ENCODE measurements at regions not wholly inside any gene's neighbourhood (a gene's known extent, or its start where the extent isn't known, plus 50 kb on each side); places are given as distances from the start of the nearest gene placed in this dataset.

- TF ChIP-seq FOXK2 (IDR thresholded peaks at IDR 0.05) (no peak), ZNF384 (IDR thresholded peaks at IDR 0.05) (no peak), SP1 (IDR thresholded peaks at IDR 0.05) (no peak), SUZ12 (IDR thresholded peaks at IDR 0.05) (no peak), L3MBTL2 (conservative IDR thresholded peaks at IDR 0.05) (no peak), FOXM1 (IDR thresholded peaks at IDR 0.05; ENCODE audit: borderline replicate concordance) (no peak), BHLHE40 (IDR thresholded peaks at IDR 0.05; ENCODE audit: borderline replicate concordance) (no peak), TARDBP (IDR thresholded peaks at IDR 0.05) (no peak), HDGF (IDR thresholded peaks at IDR 0.05; ENCODE audit: borderline replicate concordance) (no peak), PKNOX1 (IDR thresholded peaks at IDR 0.05) (no peak), ARNT (IDR thresholded peaks at IDR 0.05) (no peak), FOXA1 (IDR thresholded peaks at IDR 0.05) (no peak), LEF1 (IDR thresholded peaks at IDR 0.05; ENCODE audit: borderline replicate concordance) (no peak), CTBP1 (IDR thresholded peaks at IDR 0.05; ENCODE audit: borderline replicate concordance) (no peak)
- ChIA-PET POLR2A (no interaction called here), CTCF (interaction anchor here (0.5 kb wide), 1 partner anchor 298 kb away, joined by 3 read pairs; no protein-coding TSS in a partner anchor)
- DNase-seq (ENCODE audit: extremely low spot score) = no peak
These were observed 290.9 kb upstream of the ZMIZ1 start for GRCh38 chr10:78777867-78778266.

- TF ChIP-seq PKNOX1 (IDR thresholded peaks at IDR 0.05) = no peak
- TF ChIP-seq BHLHE40 (IDR thresholded peaks at IDR 0.05; ENCODE audit: borderline replicate concordance) = no peak
- ChIA-PET CTCF (no interaction called here), POLR2A (no interaction called here)
- no peak for DNase-seq (ENCODE audit: extremely low spot score)
These were observed 290.1 kb upstream of the ZMIZ1 start for GRCh38 chr10:78778444-78779338.

GRCh38 chr10:78779339-78779955 lies 289.3 kb upstream of the ZMIZ1 start:
- CTCF ChIA-PET = no interaction called here
- TF ChIP-seq FOXK2 (IDR thresholded peaks at IDR 0.05) (no peak), ELF4 (IDR thresholded peaks at IDR 0.05) (no peak), TARDBP (IDR thresholded peaks at IDR 0.05) (no peak), PKNOX1 (IDR thresholded peaks at IDR 0.05) (no peak), ARNT (IDR thresholded peaks at IDR 0.05) (no peak), SUZ12 (IDR thresholded peaks at IDR 0.05) (no peak), FOXA1 (IDR thresholded peaks at IDR 0.05) (no peak), FOXM1 (IDR thresholded peaks at IDR 0.05; ENCODE audit: borderline replicate concordance) (no peak), SP1 (IDR thresholded peaks at IDR 0.05) (no peak), ZNF384 (IDR thresholded peaks at IDR 0.05) (no peak), HDGF (IDR thresholded peaks at IDR 0.05; ENCODE audit: borderline replicate concordance) (no peak), LEF1 (IDR thresholded peaks at IDR 0.05; ENCODE audit: borderline replicate concordance) (no peak), BHLHE40 (IDR thresholded peaks at IDR 0.05; ENCODE audit: borderline replicate concordance) (no peak), L3MBTL2 (conservative IDR thresholded peaks at IDR 0.05) (no peak)
- no peak for DNase-seq (ENCODE audit: extremely low spot score)
- POLR2A ChIA-PET = no interaction called here

- POLR2A ChIA-PET = no interaction called here
These were observed 288.2 kb upstream of the ZMIZ1 start for GRCh38 chr10:78780551-78780961.

More at GRCh38 chr10:78780551-78780961, 288.2 kb upstream of the ZMIZ1 start:
- no peak for DNase-seq (ENCODE audit: extremely low spot score)
- TF ChIP-seq TARDBP (IDR thresholded peaks at IDR 0.05) (no peak), ARNT (IDR thresholded peaks at IDR 0.05) (no peak), FOXA1 (IDR thresholded peaks at IDR 0.05) (no peak), ZNF384 (IDR thresholded peaks at IDR 0.05) (no peak), BHLHE40 (IDR thresholded peaks at IDR 0.05; ENCODE audit: borderline replicate concordance) (no peak), FOXM1 (IDR thresholded peaks at IDR 0.05; ENCODE audit: borderline replicate concordance) (no peak), SP1 (IDR thresholded peaks at IDR 0.05) (no peak), CTBP1 (IDR thresholded peaks at IDR 0.05; ENCODE audit: borderline replicate concordance) (no peak), LEF1 (IDR thresholded peaks at IDR 0.05; ENCODE audit: borderline replicate concordance) (no peak), PKNOX1 (IDR thresholded peaks at IDR 0.05) (no peak), FOXK2 (IDR thresholded peaks at IDR 0.05) (no peak), NFRKB (IDR thresholded peaks at IDR 0.05) (no peak), HDGF (IDR thresholded peaks at IDR 0.05; ENCODE audit: borderline replicate concordance) (no peak), SUZ12 (IDR thresholded peaks at IDR 0.05) (no peak), ELF4 (IDR thresholded peaks at IDR 0.05) (no peak), L3MBTL2 (conservative IDR thresholded peaks at IDR 0.05) (no peak)
- CTCF ChIA-PET = interaction anchor here (0.5 kb wide), 1 partner anchor 1135 kb away, joined by 3 read pairs; no protein-coding TSS in a partner anchor

Measured in HEK293T (cell line).